ENCODE measurements at regions not wholly inside any gene's neighbourhood (a gene's known extent, or its start where the extent isn't known, plus 50 kb on each side); places are given as distances from the start of the nearest gene placed in this dataset.
"Not testable (repeated sequence)": the region's sequence is repeated elsewhere in the genome, so short reads cannot be mapped to it uniquely, and the experiment has no call there.

GRCh38 chr2:240255811-240256703 lies 115.6 kb upstream of the OTOS start:
- DNase-seq = no peak

GRCh38 chr2:240256704-240257637 lies 116.5 kb upstream of the OTOS start:
- no peak for DNase-seq

GRCh38 chr2:240257940-240258580 lies 117.6 kb upstream of the OTOS start:
- DNase-seq = no peak

DNA sequence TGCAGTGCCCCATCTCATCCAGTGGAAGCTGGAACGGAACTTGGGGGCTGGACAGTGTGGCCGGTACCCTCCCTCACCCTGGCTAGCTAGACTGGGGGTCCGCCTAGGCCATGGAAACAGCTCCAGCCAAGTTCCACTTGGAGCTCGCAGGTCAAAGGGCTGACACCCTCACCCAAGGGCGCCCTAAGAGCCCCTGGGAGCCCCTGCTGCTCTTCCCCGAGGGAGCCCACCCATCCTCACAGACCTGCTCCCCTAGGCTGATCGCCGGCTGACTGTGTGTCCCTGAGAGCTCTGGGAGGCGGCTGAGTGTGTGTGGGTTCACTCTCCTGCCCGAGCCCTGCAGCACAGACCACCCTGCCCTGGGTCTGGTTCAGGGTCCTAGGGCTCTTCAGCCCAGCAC lies 118.2 kb upstream of the OTOS start:
- no peak for DNase-seq

DNA sequence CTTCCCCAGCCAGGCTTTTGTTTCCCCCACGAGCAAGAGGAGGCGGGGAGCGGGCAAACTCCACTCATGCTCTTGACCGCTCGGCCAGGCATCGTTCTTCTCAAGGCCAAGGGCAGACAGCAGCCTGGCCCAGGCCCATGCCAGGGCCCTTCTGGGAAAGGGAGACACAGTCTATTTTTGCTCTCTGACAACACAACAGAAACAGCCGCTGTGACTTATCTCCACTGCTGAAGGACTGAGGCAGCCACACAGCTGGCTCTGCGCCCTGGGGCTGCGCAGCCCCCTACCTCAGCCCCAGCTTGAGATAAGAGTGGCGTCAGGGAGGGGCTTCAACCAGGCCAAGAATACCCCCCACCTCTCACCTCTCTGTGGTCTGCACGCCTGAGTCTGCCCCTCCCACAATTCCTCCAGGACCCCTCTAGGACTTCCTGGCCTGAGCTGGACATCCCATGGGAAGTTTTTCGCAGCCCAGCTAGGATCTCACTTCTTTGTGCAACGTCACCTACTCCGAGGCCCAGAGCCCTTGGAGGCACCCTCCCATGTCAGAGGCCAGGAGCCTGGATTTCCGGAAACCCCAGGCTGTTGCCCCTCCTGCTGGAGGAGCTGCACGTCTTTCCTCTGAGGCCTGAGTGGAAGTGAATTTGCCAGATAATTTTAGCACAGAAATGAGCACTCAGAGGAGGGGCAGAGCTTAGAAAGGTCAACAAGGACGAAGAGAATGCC lies 118.9 kb upstream of the OTOS start:
- DNase-seq = no peak

GRCh38 chr2:240259924-240260529 lies 119.6 kb upstream of the OTOS start:
- DNase-seq = no peak

- no peak for DNase-seq
Measured at GRCh38 chr2:240260664-240261063, 120.2 kb upstream of the OTOS start.

- DNase-seq = not testable (repeated sequence)
Measured at GRCh38 chr2:240262578-240262977, 122.1 kb upstream of the OTOS start.

DNA sequence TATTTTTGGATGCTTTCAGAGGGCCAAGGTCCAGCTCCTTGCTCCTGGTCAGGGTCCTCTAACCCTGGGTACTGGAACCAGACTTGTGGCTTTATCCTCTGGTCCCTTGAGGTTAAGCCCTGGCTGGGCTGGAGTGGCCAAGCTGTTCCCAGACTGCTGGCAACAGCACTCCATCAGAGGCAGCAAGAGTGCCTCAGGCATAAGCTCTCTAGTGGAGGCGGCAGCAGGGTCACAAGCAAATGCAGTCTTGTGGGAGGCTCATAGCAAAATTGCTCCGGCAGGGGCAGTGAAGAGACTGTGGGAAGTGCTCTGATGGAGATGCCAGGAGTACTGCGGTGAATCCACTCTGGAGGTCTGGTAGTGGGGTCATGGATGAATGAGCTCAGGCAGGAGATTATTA lies 128.9 kb upstream of the OTOS start:
- no peak for DNase-seq

GRCh38 chr2:240269886-240270285 lies 129.4 kb upstream of the OTOS start:
- DNase-seq = no peak

GRCh38 chr2:240271716-240272341 lies 131.4 kb upstream of the OTOS start:
- no peak for DNase-seq

DNA sequence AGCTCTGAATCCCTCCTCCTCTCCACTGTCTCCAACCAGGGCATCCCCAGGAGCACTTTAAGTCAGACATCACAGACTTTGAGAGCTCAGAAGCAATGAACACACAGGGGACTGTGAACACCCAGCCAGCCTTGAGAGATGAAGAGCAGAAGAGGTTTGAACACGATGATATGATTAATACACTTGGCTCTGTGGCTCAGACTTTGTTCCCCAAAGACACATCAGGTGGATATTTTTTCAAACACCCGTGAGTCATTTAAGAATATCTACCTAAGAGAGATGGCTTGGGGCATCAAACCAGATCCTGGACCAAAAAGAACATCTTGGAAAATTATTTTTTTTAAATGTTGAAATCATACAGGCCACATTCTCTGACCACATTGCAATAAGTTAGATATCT lies 134.9 kb upstream of the OTOS start:
- DNase-seq = no peak

DNA sequence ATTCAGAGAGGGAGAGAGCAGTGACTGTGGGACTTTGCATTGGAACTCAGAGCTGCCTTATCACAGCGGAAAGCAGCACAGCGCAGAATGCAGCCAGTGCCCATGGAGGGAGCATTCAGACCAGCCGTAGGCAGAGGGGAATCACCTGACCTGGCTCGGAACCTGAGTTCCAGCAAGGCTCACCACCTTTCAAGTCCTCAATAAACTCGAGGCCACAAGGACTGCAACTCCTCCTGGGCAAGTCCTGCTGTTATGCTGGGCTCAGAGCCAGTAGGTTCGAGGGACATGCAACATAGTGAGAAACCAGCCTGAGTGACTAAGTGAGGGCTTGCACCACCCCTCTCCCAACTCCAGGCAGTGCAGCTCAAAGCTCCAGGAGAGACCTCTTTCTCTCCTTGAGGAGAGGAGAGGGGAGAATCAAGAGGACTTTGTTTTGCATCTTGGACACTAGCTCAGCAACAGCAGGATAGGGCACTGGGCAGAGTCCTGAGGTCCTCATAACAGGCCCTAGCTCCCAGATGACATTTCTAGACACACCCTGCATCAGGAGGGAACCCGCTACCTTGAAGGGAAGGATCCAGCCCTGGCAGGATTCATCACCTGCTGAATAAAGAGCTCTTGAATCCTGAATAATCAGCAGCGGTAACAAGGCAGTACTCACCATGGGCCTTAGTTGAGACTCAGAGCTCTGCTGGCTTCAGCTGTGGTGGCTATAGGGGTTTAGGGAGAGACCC lies 136.8 kb upstream of the OTOS start:
- DNase-seq = no peak

DNA sequence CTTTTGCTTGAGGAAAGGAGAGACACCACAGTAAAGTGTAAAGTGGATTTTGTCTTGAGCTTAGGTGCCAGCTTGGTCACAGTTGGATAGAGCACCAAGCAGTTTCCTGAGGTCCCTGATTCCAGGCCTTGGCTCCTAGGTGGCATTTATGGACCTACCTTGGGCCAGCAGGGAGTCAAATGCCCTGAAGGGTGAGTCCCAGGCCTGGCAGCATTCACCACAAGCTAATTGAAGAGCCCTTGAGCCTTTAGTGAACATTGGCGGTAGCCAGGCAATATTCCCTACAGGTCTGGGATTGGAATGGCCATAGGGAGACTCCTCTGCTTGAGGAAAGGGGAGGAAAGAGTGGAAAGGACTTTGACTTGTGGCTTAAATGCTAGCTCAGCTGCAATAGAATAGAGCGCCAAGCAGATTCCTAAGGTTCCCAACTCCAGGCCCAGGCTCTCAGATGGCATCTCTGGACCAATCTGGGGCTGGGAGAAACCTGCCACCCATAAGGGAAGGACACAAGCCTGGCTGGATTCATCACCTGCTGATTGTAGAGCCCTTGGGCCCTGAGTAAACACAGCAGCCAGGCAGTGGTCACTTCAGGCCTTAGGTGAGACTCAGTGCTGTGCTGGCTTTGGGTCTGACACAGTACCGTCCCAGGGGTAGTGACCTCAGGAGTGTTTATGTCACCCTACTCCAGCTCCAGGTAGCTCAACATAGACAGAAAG lies 137.5 kb upstream of the OTOS start:
- no peak for DNase-seq

- no peak for DNase-seq
Measured at GRCh38 chr2:240278661-240279060, 138.2 kb upstream of the OTOS start.

- DNase-seq = no peak
Measured at GRCh38 chr2:240280621-240281020, 140.2 kb upstream of the OTOS start.

- no peak for DNase-seq
Measured at GRCh38 chr2:240284503-240285259, 144.2 kb upstream of the OTOS start.

DNA sequence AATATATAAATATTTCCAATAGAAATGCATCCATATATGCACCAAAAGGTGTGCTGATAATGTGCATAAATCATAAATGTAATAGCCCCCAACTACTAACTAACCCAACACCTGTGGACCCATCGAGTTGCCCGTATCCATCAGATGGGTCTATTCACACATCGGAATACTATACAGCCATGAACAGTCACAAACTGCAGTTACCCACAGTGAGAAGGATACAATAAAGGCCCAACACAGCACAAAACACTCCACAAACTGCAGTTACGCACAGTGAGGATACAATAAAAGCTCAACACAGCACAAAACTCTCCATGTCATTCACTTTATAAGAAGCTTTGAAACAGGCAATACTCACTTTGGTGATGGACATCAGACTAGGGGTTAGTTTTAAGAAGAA lies 145.3 kb upstream of the OTOS start:
- DNase-seq = no peak

GRCh38 chr2:240286596-240286995 lies 146.1 kb upstream of the OTOS start:
- no peak for DNase-seq

Data from activated gamma-delta T cell (primary cell).